Putamen (tissue), 1 donor: ENCODE measurements at regions not wholly inside any gene's neighbourhood (a gene's known extent, or its start where the extent isn't known, plus 50 kb on each side); places are given as distances from the start of the nearest gene placed in this dataset.

Experiments
- DNase-seq: peaks from one replicate; pipeline ENCODE4 v3.0.0-alpha.2; 2016; ENCODE audit warnings: low spot score

DNA sequence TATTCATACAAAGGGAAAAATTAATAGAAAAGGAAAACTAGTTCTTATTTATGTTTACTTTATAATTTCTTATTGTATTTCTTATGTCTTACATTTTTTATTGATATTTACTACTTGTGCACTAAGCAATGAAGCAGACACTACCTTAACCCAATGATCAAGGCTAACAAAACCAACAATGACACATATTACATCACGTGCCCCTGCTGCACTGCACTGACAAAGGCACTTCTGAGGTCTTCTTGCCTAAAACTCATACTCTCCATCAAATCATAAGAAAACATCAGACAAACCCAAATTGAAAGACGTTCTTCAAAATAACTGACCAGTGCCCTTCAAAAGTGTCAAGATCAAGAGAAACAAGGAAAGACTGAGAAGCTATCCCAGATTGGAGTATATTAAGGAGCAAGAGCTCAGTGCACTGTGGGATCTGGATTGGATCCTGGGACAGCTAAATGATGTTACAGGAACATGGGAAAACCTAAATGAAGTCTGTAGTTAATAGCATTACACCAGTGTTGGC is 230.9 kb downstream of the AUH start:
- DNase-seq: no peak

DNA sequence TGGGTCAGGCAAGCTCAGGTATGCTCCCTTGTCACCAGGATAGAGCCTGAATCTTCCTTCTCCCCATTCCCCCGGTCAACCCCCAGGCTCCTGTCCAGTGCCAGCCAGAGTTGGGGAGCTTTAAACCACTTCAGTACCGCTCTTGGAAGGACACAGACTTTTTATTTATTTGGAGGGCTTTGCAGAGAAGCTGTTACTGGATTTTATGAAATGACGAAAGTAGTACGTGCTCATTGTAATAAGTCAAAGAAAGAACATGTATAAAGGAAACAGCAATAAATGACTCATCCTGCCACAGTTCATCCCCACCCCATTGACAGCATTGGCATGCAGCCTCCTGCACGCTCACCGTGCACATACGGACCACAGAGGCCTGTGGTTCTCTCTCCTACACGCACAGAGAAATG is 230.3 kb downstream of the AUH start:
- DNase-seq: no peak

DNA sequence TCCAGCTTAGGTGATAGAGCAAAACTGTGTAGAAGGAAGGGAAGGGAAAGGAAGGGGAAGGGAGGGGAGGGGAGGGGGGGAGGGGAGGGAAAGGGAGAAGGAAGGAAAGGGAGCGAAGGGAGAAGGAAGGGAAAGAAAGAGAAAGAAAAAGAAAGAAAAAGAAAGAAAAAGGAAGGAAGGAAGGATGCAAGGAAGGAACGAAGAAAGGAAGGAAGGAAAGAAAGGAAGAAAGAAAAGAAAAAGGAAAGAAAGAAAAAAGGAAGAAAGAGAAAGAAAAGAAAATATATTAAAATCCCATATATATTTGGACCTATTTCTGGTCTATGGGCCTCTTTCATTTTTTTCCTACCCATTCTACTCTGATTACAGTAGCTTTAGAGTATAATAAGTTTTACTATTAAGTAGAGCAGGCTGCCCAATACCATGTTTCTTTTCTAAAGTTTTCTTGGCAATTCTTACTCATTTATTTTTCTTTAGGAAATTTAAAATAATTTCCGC is 229.1 kb downstream of the AUH start:
- DNase-seq: no peak

DNA sequence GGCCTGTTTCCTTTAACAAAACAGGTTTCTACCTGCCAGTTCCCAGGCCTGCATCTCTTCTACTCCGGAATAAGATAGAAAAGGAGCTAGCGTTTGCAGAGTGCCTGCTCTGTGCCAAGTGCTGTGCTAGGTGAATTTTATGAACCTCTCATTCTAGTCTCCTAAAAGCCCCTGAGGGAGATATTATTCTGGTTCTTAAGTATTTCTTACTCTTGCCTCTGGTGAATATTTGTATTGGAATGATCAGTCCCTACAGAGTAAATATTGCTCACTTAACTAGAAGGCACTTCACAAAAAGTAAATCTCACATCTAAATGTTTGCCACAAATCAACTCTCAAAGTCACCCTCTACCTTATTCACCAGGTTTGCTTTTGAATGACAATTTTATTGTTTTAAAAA is 227.1 kb downstream of the AUH start:
- DNase-seq: no peak

DNA sequence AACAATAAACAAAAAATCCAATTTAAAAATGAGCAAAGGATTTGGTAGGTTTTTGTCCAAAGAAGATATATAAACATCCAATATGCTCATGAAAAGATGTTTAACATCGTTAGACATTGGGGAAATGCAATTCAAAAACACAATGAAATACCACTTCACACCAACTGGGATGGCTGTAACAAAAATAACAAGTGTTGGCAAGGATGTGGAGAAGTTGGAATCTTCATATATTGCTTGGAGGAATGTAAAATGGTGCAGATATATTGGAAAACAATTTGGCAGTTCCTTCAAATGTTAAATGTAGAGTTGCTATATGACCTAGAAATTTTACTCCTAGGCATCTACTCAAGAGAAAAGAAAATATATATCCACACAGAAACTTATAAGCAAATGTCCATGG is 224.3 kb downstream of the AUH start:
- DNase-seq: no peak

DNA sequence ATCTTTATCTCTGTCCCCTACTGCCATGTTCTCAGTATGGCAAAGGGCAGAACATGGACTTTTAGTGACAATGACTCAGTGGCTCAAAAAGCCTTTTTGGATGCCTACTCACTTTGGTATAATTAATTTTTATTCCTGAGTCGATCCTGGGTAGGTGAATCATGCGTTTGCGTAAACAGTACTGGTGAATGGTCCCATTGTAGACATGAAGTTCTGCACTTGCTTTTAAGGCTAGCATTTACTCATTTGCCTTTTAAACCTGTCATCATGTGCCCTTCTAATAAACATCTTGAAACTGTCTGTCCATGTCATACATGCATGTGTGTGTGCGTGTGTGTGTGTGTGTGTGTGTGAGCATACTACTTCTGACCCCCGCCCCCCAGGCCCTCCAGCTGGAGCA is 223.0 kb downstream of the AUH start:
- DNase-seq: no peak

DNA sequence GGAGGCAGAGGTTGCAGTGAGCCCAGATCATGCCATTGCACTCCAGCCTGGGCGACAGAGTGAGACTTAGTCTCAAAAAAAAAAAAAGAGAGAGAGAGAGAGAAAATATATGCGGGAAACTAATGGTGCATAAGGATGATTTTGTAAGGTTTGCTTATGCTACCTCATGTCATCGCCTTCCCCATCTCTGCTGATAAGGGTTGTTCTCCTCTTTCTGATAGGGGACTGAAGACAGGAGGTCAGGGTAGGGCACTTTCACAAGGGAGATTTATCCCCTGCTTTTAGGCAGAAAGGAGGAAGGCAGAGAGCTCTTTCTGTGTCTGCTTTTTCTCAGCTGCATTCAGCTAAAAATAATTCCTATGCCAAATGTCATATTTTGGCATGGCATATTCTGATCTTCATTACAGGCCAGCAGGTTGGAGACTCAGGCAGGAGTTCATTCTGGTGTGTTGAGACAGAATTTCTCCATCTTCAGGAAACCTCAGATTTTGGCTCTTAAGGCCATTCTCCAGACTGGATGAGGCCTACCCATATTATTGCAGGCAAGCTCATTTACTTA is 220.2 kb downstream of the AUH start:
- no peak for DNase-seq

DNA sequence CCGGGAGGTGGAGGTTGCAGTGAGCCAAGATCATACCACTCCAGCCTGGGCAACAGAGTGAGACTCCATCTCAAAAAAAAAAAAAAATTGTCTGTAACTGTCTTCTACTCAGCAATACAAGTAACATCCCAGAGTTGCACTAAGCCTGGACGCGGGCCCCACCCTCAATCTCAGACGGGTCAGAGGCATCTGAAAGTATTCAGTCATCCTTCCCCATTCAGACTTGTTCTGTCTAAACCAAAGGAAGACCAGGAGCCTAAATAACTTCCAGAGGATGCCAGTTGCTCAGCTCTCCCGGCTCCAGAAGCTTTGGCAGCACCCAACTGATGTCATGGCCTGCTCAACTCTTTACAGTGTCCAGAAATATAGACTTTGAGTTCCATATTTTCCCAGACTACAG is 218.6 kb downstream of the AUH start:
- DNase-seq: no peak

DNA sequence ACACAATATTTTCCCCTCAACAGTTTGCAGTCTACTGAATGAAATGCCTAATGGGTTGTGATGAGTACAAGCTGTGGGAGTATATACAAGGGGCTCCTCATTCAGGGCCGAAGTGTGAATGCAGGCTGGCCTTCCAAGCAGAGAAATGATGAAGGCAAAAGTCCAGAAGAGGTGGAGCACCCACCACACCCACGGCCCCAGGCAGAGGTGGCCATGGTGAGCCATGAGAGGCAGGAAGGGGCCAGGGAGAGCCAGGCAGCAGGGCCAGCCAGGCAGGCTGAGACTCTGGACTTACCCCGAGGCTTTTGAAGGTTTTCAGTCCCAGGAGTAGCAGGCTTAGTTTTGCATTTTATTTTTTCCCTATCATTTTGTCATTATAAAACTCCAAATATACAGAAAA is 218.1 kb downstream of the AUH start:
- DNase-seq: no peak

DNA sequence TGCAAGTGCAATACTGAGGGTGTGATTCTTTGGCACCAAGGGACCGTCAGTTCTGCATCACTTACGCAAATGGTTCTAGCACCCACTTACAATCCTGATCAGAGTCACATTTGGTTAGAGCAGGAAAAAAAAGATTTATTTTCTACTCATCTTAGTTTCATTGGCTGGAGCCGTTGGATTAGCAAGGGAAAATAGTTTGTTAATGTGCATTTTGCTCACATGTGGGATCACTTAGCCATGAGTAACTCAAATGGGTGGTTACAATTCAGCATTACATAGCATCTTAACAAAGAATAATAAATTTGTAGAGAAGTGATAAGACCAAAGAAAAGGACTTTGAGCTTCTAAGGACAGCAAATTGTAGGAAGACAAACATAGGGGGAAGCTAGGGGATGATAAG is 216.9 kb downstream of the AUH start:
- DNase-seq: no peak

DNA sequence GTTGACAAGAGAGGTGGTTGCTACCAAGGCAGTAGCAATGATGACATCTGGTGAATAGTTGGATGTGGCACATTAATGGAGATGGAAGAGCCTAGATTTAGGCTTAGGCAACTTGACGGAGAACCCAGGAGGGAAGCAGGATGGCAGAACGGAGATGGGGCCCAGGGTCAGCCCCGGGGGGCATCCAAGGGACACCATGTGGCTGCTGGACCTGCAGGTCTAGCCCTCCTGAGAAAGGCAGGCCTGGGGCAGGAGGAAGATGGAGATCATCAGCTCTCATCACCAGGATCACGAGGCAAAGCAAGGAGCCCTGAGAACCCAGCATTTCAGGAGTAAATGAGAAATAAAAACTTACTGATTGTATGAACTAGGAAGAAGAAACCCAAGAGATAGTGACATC is 216.2 kb downstream of the AUH start:
- no peak for DNase-seq

DNA sequence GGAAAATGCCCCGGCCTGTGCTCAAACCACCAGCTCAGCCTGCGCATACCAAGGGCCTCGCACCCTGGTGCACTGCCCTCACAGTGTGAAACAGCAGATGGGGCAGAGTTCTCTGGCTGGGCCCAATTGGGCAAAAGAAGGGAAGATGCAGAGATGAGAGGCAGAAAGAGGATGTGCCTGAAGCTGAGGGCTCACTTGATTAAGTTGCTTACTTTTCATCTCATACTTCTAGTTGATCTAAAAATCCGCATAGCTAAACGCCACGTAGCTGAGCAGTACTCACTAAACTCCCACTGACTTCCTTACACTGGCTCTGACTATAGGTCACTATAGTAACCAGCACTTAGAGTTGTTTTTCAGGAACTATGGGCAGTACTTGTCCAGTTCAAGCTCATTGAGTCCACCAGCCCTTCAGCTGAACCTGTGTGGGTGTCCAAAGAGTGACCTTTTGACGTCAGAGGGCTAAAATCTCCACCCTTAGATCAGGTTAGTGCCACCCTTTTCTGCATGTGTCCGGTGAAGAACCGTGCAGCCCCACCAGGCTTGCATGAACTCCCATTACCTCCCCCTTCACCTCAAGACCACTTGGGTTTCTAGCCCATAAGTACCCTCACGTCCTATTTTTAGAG is 215.2 kb downstream of the AUH start:
- DNase-seq: no peak

DNA sequence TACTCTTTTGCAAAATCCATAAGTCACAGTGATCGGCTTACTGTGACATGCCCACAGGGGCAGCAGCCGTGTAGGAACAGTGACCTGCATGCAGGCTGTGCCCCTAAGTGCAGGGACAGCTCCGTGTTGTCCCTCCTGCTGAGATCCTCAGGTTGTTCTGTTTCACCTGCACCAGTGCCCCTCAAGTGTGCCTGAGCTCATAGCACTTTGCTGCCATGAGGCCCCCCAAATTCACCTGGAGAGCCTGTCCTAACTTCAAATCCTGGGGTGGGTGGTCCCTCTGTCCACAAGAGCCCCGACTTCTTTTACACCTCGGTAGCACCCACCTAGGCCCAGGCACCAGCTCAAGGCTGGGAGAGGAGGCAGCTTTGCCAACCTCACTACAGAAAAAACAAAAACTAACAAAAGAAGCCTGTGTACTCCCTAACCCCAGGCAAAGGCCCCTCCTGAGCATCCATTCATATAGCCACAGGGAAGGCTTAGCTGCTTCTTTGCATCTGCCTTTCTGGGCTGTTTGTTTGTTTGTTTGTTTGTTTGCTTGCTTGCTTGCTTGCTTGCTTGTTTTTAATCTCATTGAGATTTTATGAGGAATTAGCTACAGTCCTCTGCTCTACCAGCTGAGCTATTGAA is 214.5 kb downstream of the AUH start:
- no peak for DNase-seq

DNA sequence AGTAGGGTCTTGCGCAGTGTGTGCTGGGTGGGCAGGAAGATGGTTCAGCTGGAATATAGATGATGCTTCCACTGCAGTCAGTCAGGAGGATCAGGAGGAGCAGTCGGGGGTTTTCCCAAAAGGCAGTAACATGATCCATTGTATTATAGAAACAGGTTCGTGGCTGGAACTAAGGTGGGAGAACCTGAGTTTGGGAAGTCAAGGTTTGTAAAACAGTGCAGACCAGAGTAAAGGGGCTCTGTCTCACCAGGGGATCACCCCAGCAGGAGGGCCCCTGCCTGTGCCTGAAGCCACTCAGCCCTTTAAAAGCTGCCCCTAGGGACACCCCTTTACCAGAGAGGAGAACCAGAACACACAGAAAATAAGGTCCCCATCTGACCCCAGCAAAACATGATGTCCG is 213.4 kb downstream of the AUH start:
- no peak for DNase-seq

DNA sequence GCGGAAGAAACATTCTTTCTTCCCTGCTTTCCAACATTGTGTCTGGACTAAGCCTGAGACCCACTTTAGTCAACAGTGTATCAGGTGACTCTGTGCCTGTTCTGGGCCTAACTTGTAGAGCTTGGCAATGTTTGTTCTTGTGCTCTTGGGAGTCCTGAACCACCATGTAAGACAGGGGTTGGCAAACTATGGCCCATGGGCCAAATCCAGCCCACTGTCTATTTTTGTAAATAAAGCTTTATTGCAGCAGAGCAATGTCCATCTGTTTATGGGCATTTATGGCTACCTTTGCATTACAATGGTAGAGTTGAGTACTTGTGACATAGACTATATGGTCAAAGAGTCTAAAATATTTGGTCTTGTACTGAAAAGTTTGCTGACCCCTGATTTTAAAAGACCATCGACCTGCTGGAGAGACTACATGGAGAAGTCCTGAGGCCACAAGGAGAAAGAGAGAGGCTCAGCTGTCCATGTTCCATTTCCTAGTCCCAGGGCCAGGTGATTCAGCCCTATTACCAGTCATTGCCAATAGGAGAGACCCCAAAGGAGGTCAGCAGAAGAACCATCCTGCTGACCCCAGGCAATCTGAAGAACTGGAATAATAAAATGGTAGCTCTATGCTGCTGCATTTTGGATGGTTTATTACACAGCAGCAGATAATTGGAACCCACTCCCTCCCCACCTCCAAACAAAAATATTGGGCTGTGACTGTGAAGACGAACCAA is 211.3 kb downstream of the AUH start:
- DNase-seq: no peak

DNA sequence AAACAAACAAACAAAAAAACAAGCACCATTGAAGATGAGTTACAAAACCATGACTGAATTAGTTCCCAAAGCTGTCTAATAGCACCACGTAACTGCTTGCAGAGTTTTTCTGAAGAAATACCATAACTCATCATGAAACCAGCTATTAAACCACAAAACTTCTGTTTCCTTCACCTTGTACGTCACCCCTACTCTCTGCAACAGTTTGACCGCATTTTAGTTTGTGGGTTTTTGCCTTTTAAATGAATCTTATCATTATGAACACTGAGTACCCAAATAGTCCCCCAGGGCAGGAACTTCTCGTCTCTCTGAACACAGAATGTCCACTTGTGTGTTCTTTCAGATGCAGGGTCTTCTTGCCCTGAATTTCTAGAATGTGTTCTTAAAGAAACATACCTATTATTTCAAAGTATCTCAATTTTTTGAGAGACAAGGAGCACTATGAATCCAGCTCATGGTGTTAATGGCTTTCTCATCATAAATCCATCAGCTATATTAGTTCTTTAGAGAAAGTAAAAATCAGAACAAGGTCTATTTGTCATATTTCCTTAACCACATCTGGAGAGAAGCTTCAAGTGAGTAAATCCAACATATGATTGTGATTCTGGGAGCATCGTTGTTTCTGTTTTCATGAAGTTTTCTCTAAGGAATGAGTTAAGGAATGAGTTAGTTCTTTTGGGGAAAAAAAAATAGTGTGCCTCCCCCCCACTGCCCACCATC is 210.6 kb downstream of the AUH start:
- no peak for DNase-seq

DNA sequence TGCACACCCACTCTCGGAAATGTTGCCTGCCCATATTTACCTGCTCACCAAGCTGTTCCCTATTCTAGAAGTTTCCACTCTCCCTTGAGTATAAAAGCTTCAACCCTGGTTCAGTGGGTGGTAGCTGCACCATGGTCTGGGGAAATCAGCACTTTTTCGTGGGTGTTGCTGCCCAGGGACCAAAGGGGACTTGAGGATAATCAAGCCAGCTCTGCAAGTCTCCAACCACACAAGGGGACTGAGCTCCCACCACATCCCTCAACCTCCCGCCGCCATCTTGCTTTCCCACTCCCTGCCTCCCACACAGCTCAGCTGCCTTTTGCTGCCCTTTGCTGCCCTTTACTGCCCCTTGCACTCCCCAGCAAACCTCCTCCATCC is 210.0 kb downstream of the AUH start:
- no peak for DNase-seq

DNA sequence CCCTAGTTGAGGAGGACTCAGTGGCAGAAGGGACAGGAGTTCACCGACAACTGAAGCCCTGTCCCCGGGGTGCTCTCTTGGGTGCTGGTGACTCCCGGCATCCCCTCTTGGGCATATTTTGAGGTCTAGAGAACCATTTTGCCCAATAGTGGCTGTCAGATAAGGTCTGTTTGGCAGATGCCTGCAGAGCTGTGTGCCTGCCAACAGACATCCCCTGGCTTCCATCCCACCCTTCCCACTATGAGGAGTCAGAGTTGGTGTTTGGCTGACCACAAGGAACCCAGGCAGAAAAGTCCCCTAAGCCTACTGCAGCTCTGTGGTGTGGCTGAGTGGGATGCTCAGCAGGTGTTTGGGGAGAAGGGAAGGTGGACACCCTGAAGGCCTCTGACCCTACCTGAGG is 207.0 kb downstream of the AUH start:
- no peak for DNase-seq

DNA sequence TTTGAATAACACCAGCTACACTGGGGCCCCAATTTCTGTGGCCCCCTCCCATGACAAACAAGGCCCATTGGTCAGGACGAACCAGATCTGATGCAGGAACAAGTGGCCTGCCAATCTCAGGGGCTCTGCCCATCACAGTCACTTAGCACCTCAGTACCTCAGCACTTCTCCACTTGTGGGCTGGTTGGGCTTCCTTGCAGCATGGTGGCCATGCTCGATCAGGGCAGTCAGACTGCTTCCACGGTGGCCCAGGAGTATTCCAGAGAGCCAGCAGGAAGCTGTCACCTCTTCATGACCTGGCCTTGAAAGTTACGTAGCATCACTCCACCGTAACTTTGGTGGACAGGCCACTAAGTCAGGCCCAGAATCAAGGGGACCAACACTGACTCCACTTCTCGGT is 206.5 kb downstream of the AUH start:
- DNase-seq: no peak

DNA sequence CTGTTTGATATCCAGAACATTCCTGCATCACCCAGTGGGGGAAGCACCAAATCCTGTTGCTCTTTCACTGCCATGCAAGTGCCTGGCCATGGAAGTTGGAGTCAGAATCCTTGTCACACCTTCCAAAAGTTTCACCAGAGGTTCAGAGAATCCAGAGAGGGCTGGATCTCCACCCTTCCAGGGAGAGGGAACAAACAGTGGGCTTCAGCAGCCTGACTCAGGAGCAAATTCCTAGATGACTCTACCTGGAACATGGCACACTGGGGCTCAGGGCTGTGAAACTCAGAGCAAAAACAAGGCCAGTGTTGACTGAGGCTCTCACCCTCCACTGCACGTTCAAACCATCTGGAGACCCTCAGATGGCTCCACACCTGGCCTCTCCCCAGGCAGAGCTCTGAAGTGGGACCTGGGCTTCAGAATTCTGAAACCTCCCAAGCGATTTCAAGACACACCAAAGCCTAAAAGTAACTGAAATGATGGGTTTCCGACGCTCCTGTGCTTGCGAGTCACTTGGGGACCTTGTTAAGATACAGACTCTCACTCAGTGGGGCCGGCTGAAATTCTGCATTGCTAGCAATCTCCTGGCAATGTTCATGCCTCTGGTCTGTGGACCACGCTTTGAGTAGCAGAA is 205.9 kb downstream of the AUH start:
- DNase-seq: no peak

DNA sequence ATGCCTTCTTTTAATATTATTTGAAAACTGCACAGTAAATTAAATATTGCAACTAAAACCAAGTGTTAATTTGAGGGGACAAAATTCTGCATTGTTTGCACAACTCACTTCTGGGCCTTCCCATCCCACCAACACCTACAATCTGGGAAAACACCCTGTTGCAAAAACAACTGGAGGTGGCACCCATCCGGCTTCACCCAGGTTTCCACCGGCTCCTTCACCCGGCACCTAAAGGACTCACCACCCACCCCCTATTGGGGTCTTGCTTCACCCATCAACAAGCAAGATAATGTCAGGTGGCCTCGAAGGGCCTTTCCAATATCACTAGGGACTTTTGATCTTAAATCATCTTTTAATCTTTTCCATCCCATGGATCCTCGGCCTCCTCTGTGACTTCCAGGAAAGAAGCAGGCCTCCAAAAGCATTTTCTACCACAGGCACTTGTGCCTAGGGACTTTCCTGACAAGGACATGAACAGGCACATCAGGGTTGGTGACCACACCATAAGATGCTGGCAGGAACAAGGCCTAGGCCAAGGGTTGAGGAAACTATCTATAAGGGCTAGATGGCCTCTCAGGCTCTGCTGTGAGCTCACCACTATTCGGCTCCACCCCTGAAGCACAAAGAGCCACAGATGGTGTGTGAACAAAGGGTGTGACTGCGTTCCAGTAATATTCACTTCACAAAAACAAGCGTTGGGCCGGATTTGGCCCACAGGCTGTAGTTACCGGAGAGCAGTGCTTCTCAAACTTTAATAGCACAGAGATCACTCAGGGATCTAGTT is 205.1 kb downstream of the AUH start:
- no peak for DNase-seq
